ENCODE measurements at regions not wholly inside any gene's neighbourhood (a gene's known extent, or its start where the extent isn't known, plus 50 kb on each side); places are given as distances from the start of the nearest gene placed in this dataset.

GRCh38 chr12:90015228-90015627 lies 306.6 kb upstream of the ATP2B1 start:
- DNase-seq: no peak

GRCh38 chr12:90013409-90013808 lies 304.8 kb upstream of the ATP2B1 start:
- DNase-seq: no peak
- Mint-ChIP-seq H3K27ac (no peak overlapping the region), H3K27me3 (ENCODE audit: low read depth, poor library complexity) (peaks cover 9% of the 10 kb centered on the region), H3K4me1 (no peaks in the 10 kb centered on the region), H3K36me3 (ENCODE audit: low read depth) (no peaks in the 10 kb centered on the region), H3K9me3 (no peaks in the 10 kb centered on the region), H3K4me3 (no peak overlapping the region)
- TF ChIP-seq CTCF (IDR thresholded peaks at IDR 0.05): no peak

More at GRCh38 chr12:90015228-90015627, 306.6 kb upstream of the ATP2B1 start:
- Mint-ChIP-seq H3K36me3 (ENCODE audit: low read depth) (no peaks in the 10 kb centered on the region), H3K4me1 (peaks cover 1% of the 10 kb centered on the region), H3K27ac (no peak overlapping the region), H3K27me3 (ENCODE audit: low read depth, poor library complexity) (peaks cover 6% of the 10 kb centered on the region), H3K4me3 (no peak overlapping the region), H3K9me3 (no peaks in the 10 kb centered on the region)
- no peak for TF ChIP-seq CTCF (IDR thresholded peaks at IDR 0.05)

- H3K9me3 Mint-ChIP-seq: no peaks in the 10 kb centered on the region
Measured at GRCh38 chr12:90010089-90010488, 301.5 kb upstream of the ATP2B1 start.

GRCh38 chr12:90008277-90008676 lies 299.6 kb upstream of the ATP2B1 start:
- no peak overlapping the region for H3K27ac Mint-ChIP-seq
- H3K4me1 Mint-ChIP-seq: peaks cover 4% of the 10 kb centered on the region
- no peak for TF ChIP-seq CTCF (IDR thresholded peaks at IDR 0.05)
- DNase-seq: no peak
- no peaks in the 10 kb centered on the region for H3K36me3 Mint-ChIP-seq (ENCODE audit: low read depth)
- H3K9me3 Mint-ChIP-seq: no peaks in the 10 kb centered on the region
- no peak overlapping the region for H3K4me3 Mint-ChIP-seq
- peaks cover 3% of the 10 kb centered on the region for H3K27me3 Mint-ChIP-seq (ENCODE audit: low read depth, poor library complexity)

More at GRCh38 chr12:90010089-90010488, 301.5 kb upstream of the ATP2B1 start:
- TF ChIP-seq CTCF (IDR thresholded peaks at IDR 0.05): no peak
- H3K36me3 Mint-ChIP-seq (ENCODE audit: low read depth): no peaks in the 10 kb centered on the region
- H3K27me3 Mint-ChIP-seq (ENCODE audit: low read depth, poor library complexity): peaks cover 8% of the 10 kb centered on the region
- no peak overlapping the region for H3K27ac Mint-ChIP-seq
- no peak for DNase-seq
- H3K4me1 Mint-ChIP-seq: no peaks in the 10 kb centered on the region
- H3K4me3 Mint-ChIP-seq: no peak overlapping the region

GRCh38 chr12:90004319-90005074 lies 295.9 kb upstream of the ATP2B1 start:
- no peak overlapping the region for H3K27ac Mint-ChIP-seq
- no peak for TF ChIP-seq CTCF (IDR thresholded peaks at IDR 0.05)

GRCh38 chr12:90003688-90004087 lies 295.1 kb upstream of the ATP2B1 start:
- Mint-ChIP-seq H3K36me3 (ENCODE audit: low read depth) (no peaks in the 10 kb centered on the region), H3K27ac (no peak overlapping the region), H3K9me3 (no peaks in the 10 kb centered on the region), H3K4me3 (no peak overlapping the region), H3K27me3 (ENCODE audit: low read depth, poor library complexity) (no peaks in the 10 kb centered on the region), H3K4me1 (peaks cover 18% of the 10 kb centered on the region)
- no peak for TF ChIP-seq CTCF (IDR thresholded peaks at IDR 0.05)
- no peak for DNase-seq

More at GRCh38 chr12:90004319-90005074, 295.9 kb upstream of the ATP2B1 start:
- H3K9me3 Mint-ChIP-seq: no peaks in the 10 kb centered on the region
- H3K4me3 Mint-ChIP-seq: no peak overlapping the region
- no peak for DNase-seq
- H3K4me1 Mint-ChIP-seq: peaks cover 10% of the 10 kb centered on the region
- H3K27me3 Mint-ChIP-seq (ENCODE audit: low read depth, poor library complexity): no peaks in the 10 kb centered on the region
- no peaks in the 10 kb centered on the region for H3K36me3 Mint-ChIP-seq (ENCODE audit: low read depth)

Data from nephron progenitor cell (in vitro differentiated cells).